ENCODE measurements at regions not wholly inside any gene's neighbourhood (a gene's known extent, or its start where the extent isn't known, plus 50 kb on each side); places are given as distances from the start of the nearest gene placed in this dataset.

DNA sequence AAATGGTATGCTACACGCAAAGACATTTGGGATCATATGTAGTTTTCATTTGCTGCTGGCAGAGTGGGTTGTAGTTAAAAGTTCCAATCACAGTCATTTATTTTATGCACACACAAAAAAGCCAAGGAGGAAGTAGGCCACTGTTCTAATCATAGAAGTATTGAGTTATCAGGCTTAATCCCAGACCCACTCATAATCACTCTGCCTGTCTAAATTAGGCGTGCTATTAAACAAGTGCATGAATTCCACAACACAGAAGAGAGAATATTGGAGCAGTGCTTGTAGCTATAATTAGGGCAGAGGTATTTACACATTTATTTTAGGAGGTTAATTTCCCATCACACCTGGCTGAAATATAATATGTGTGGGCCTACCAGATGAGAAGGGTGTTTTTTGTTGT lies 65.7 kb upstream of the FIGN start:
- intact Hi-C loops (cut with DNase I): no loop called here
- DNase-seq (ENCODE audit: low spot score): no peak

DNA sequence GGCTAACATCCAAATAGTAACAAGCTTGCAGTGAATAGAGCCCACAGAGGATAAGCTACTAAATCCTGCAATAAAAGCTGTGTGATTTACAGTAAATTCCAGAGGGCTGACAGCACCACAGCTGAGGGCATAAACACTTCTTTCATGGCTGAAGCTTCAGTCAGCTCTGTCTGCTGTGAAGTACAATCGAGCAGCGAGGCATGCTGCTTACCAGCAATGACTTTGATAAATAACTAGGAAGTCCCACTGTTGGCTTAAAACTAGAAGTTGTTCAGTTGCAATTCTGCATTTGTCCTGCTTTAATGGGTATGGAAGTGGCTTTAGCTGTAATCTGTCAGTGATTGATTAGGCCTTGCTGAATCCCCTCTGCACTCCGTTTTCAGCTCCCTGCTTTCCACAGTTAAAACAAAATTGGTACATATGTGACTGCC lies 65.2 kb upstream of the FIGN start:
- intact Hi-C loops (cut with DNase I): no loop called here
- DNase-seq (ENCODE audit: low spot score): no peak

GRCh38 chr2:163799807-163800206 lies 64.0 kb upstream of the FIGN start:
- DNase-seq (ENCODE audit: low spot score): no peak
- intact Hi-C loops (cut with DNase I): no loop called here

DNA sequence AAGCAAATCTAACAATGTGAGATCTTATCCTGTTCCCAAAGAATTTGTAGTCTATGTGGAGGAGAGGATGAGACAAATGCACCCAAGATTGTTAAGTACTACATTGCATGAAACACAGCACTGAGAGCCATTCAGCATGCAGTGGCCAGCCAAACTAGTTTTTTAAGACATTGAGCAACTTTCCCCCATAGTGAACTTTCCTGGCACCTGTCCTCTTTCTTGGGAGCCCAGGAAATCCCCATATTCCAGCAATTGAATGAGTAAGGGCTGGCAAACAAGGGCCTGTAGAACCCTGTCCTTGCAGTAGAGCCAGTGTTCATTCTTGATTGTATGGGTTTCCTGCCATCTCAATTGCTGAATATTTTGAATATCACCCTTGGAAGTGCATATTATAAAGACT lies 58.8 kb upstream of the FIGN start:
- intact Hi-C loops (cut with DNase I): no loop called here
- no peak for DNase-seq (ENCODE audit: low spot score)
